H1 (cell line): ENCODE measurements at regions not wholly inside any gene's neighbourhood (a gene's known extent, or its start where the extent isn't known, plus 50 kb on each side); places are given as distances from the start of the nearest gene placed in this dataset.

Experiments used
- CTCF ChIA-PET: fragments of 300-600 bp; sonication (Branson Sonifier 250); formaldehyde crosslinking; loops from one replicate; lab custom pipeline; 2021; ENCODE audit not compliant: partially characterized antibody; lab: Charles Lee
- POLR2A ChIA-PET: fragments of 300-600 bp; sonication (Branson Sonifier 250); formaldehyde crosslinking; loops from one replicate; lab custom pipeline; 2021; ENCODE audit warnings: inconsistent platforms; ENCODE audit not compliant: partially characterized antibody; lab: Charles Lee
- DNase-seq, 2 experiments: peaks; one replicate each; pipeline versions ENCODE4 v3.0.0 to v3.0.0-alpha.2; 2010 to 2022; ENCODE audit warnings: low spot score in 2 of 2, low read depth in 1 of 2, mixed read lengths in 1 of 2
- FAIRE-seq: peaks from 2 replicates; lab custom pipeline; 2011; peaks lifted over from hg19 to GRCh38; lab: Jason Lieb, UNC
- H2AFZ ChIP-seq: 2 replicates; pipeline ENCODE4 v1.8.1; 2012; ENCODE audit warnings: low read length, inconsistent platforms
- H2AK5ac ChIP-seq: 2 replicates; pipeline ENCODE4 v1.6.1; 2013; ENCODE audit warnings: low read depth, low read length
- H2BK120ac ChIP-seq: replicated peaks from 2 replicates; pipeline ENCODE3; 2013; ENCODE audit warnings: low read depth, low read length, inconsistent platforms
- H2BK12ac ChIP-seq: 2 replicates; pipeline ENCODE4 v1.6.1; 2013; ENCODE audit warnings: low read depth, low read length
- H2BK15ac ChIP-seq: 2 replicates; pipeline ENCODE4 v1.6.1; 2013; ENCODE audit warnings: low read length
- H2BK20ac ChIP-seq: 2 replicates; pipeline ENCODE4 v1.6.1; 2013; ENCODE audit warnings: low read length
- H2BK5ac ChIP-seq: 2 replicates; pipeline ENCODE4 v1.6.1; 2013; ENCODE audit warnings: low read depth, low read length
- H3K14ac ChIP-seq: 2 replicates; pipeline ENCODE4 v1.6.1; 2013; ENCODE audit warnings: inconsistent platforms; ENCODE audit not compliant: insufficient read length
- H3K18ac ChIP-seq: 2 replicates; pipeline ENCODE4 v1.6.1; 2013; ENCODE audit warnings: low read length; ENCODE audit errors: extremely low read depth
- H3K23ac ChIP-seq: 2 replicates; pipeline ENCODE4 v1.6.1; 2013; ENCODE audit warnings: inconsistent platforms; ENCODE audit not compliant: insufficient read length
- H3K23me2 ChIP-seq: 2 replicates; pipeline ENCODE4 v1.6.1; 2013; ENCODE audit warnings: low read depth, low read length
- H3K27ac ChIP-seq: 2 replicates; pipeline ENCODE4 v1.6.1; 2011; ENCODE audit warnings: low read depth, low read length, inconsistent platforms
- H3K27me3 ChIP-seq, 4 experiments: replicated peaks in 1 of 4; 1 replicate in 1 of 4; 2 replicates in 3 of 4; pipeline versions ENCODE4 v1.6.1 to v1.8.1; 2011 to 2013; ENCODE audit warnings: low read length in 3 of 4, mild to moderate bottlenecking in 3 of 4, inconsistent platforms in 2 of 4, mixed read lengths in 2 of 4, moderate library complexity in 1 of 4; ENCODE audit not compliant: control insufficient read depth in 3 of 4, insufficient read depth in 3 of 4; ENCODE audit errors: extremely low read depth in 1 of 4
- H3K36me3 ChIP-seq, 4 experiments: 2 replicates each; pipeline versions ENCODE4 v1.6.1 to v1.8.1; 2011 to 2013; ENCODE audit warnings: mild to moderate bottlenecking in 4 of 4, low read length in 3 of 4, moderate library complexity in 2 of 4, control low read depth in 1 of 4, inconsistent platforms in 1 of 4; ENCODE audit not compliant: insufficient read depth in 4 of 4, control insufficient read depth in 2 of 4
- H3K4ac ChIP-seq: replicated peaks from 2 replicates; pipeline ENCODE3; 2013; ENCODE audit warnings: low read length, low read depth, mixed read lengths, inconsistent platforms; ENCODE audit not compliant: insufficient read length
- H3K4me1 ChIP-seq, 4 experiments: replicated peaks in 1 of 4; 1 replicate in 1 of 4; 2 replicates in 3 of 4; pipeline versions ENCODE4 v1.6.1 to v1.8.1; 2011 to 2013; ENCODE audit warnings: low read length in 3 of 4, inconsistent platforms in 2 of 4, mixed read lengths in 1 of 4; ENCODE audit not compliant: insufficient read depth in 4 of 4, control insufficient read depth in 3 of 4
- H3K4me2 ChIP-seq, 2 experiments: 2 replicates each; pipeline versions ENCODE4 v1.6.1 to v1.8.1; 2011 to 2013; ENCODE audit warnings: low read depth in 2 of 2, low read length in 2 of 2, control low read depth in 1 of 2, inconsistent platforms in 1 of 2, mild to moderate bottlenecking in 1 of 2; ENCODE audit not compliant: insufficient read depth in 1 of 2
- H3K4me3 ChIP-seq, 4 experiments: fragments of 200-600, 300-600 bp in 1 of 4; sonication (generic), shearing (Covaris generic), sonication (Bioruptor Twin) in 1 of 4; 2 replicates each; pipeline versions ENCODE4 v1.5.1 to v1.8.1; 2011 to 2016; ENCODE audit warnings: low read length in 4 of 4, low read depth in 3 of 4, control low read depth in 2 of 4, inconsistent platforms in 2 of 4, mild to moderate bottlenecking in 2 of 4, mixed read lengths in 1 of 4, moderate library complexity in 1 of 4; ENCODE audit not compliant: insufficient read depth in 2 of 4; ENCODE audit errors: extremely low read depth in 1 of 4
- H3K56ac ChIP-seq: replicated peaks from 2 replicates; pipeline ENCODE3; 2013; ENCODE audit warnings: low read depth, mild to moderate bottlenecking, mixed read lengths, low read length, inconsistent platforms; ENCODE audit not compliant: insufficient read length
- H3K79me1 ChIP-seq: 2 replicates; pipeline ENCODE4 v1.6.1; 2013; ENCODE audit warnings: low read depth, low read length, control low read depth
- H3K79me2 ChIP-seq, 2 experiments: 2 replicates each; pipeline versions ENCODE4 v1.6.1 to v1.8.1; 2012 to 2013; ENCODE audit warnings: low read length in 2 of 2, mild to moderate bottlenecking in 2 of 2, inconsistent platforms in 1 of 2; ENCODE audit not compliant: insufficient read depth in 2 of 2, control insufficient read depth in 1 of 2
- H3K9ac ChIP-seq, 4 experiments: replicated peaks in 1 of 4; 1 replicate in 1 of 4; 2 replicates in 3 of 4; pipeline versions ENCODE4 v1.6.1 to v1.8.1; 2011 to 2013; ENCODE audit warnings: low read depth in 3 of 4, low read length in 3 of 4, control low read depth in 2 of 4, mild to moderate bottlenecking in 2 of 4, moderate library complexity in 2 of 4, inconsistent platforms in 1 of 4; ENCODE audit errors: extremely low read depth in 1 of 4
- H3K9me3 ChIP-seq, 2 experiments: 2 replicates each; pipeline versions ENCODE4 v1.6.1 to v1.8.1; 2012 to 2013; ENCODE audit warnings: mild to moderate bottlenecking in 2 of 2, moderate library complexity in 2 of 2, control low read depth in 1 of 2, inconsistent platforms in 1 of 2, low read depth in 1 of 2, low read length in 1 of 2, mixed read lengths in 1 of 2; ENCODE audit not compliant: insufficient read depth in 2 of 2
- H4K20me1 ChIP-seq, 2 experiments: replicated peaks in 1 of 2; 2 replicates each; pipeline versions ENCODE3 to v1.8.1; 2011 to 2013; ENCODE audit warnings: inconsistent platforms in 2 of 2, low read length in 2 of 2, mild to moderate bottlenecking in 1 of 2; ENCODE audit not compliant: insufficient read depth in 2 of 2, control insufficient read depth in 1 of 2
- H4K5ac ChIP-seq: 2 replicates; pipeline ENCODE4 v1.6.1; 2013; ENCODE audit warnings: low read length, low read depth, mixed read lengths, inconsistent platforms; ENCODE audit not compliant: insufficient read length
- H4K8ac ChIP-seq: 2 replicates; pipeline ENCODE4 v1.8.0; 2013; ENCODE audit warnings: mild to moderate bottlenecking, moderate library complexity, low read length, inconsistent platforms; ENCODE audit not compliant: insufficient read depth; ENCODE audit errors: extremely low read depth
- H4K91ac ChIP-seq: replicated peaks from 2 replicates; pipeline ENCODE3; 2013; ENCODE audit warnings: low read length, mixed read lengths, inconsistent platforms; ENCODE audit not compliant: insufficient read length
- JUN ChIP-seq: IDR thresholded peaks from 2 replicates; pipeline ENCODE4 v1.6.1; 2011; ENCODE audit warnings: low read depth, mild to moderate bottlenecking, improper control_type of control experiment, low read length
- MAX ChIP-seq: IDR thresholded peaks from 2 replicates; pipeline ENCODE4 v1.6.1; 2012; ENCODE audit warnings: inconsistent platforms
- PHF8 ChIP-seq: fragments of 200-600 bp; sonication (generic); conservative IDR thresholded peaks from 2 replicates; pipeline ENCODE4 v1.7.1; 2012; ENCODE audit warnings: low read depth, mild to moderate bottlenecking, inconsistent platforms, low read length, moderate library complexity
- RNF2 ChIP-seq: fragments of 200-900, 300-1000 bp; sonication (generic); IDR thresholded peaks from 2 replicates; pipeline ENCODE4 v1.7.1; 2016; ENCODE audit warnings: borderline replicate concordance, low read depth, mild to moderate bottlenecking, antibody characterized with exemption, low read length; ENCODE audit not compliant: poor library complexity, severe bottlenecking; ENCODE audit errors: missing control alignments
- TAF7 ChIP-seq: optimal IDR thresholded peaks from 2 replicates; pipeline ENCODE3; 2011; ENCODE audit warnings: low read depth, mild to moderate bottlenecking, inconsistent platforms, low read length, moderate library complexity, borderline replicate concordance
- USF2 ChIP-seq: IDR thresholded peaks from 2 replicates; pipeline ENCODE4 v1.6.1; 2011; ENCODE audit warnings: low read length, improper control_type of control experiment
- WGBS, 2 experiments: shearing (Covaris generic) in 1 of 2; methylation state at CpG; one replicate each; pipeline versions ENCODE4 v1.1.6 to v1.1.7; 2013 to 2015; ENCODE audit warnings: low lambda C conversion rate in 2 of 2, mixed read lengths in 2 of 2, inconsistent platforms in 1 of 2, low coverage in 1 of 2, missing lambda C conversion rate in 1 of 2; ENCODE audit not compliant: insufficient replicate concordance in 2 of 2, insufficient coverage in 1 of 2, insufficient read length in 1 of 2; ENCODE audit errors: extremely low coverage in 1 of 2, missing lambda C conversion rate in 1 of 2; 5-methylcytosine and 5-hydroxymethylcytosine counted together

GRCh38 chr1:229130028-229130668, 140.8 kb upstream of the RAB4A start:
- Histone ChIP-seq H2BK120ac (no peak overlapping the region), H3K27ac (no peak overlapping the region), H2AFZ (no peak overlapping the region; the same call in 1 of the 2 replicates), H3K9me3 (peaks cover 6 to 8% of the 10 kb centered on the region in 2 experiments), H3K36me3 (no peaks in the 10 kb centered on the region), H2BK20ac (no peak overlapping the region), H3K79me1 (no peaks in the 10 kb centered on the region), H3K23ac (no peak overlapping the region), H2BK5ac (no peak overlapping the region), H3K14ac (no peak overlapping the region), H3K56ac (no peak overlapping the region), H4K5ac (no peak overlapping the region), H3K23me2 (no peaks in the 10 kb centered on the region), H2AK5ac (0 out of 2 replicates have a peak overlapping the region, but pooled peaks have one; percentile 57), H3K4me2 (no peak overlapping the region), H3K9ac (no peak overlapping the region), H4K91ac (no peak overlapping the region), H3K4me1 (no peaks in the 10 kb centered on the region; a peak in 2 of 7 replicates), H3K18ac (no peak overlapping the region; the same call in 1 of the 2 replicates), H3K27me3 (no peaks in the 10 kb centered on the region; a peak in 2 of 7 replicates), H3K79me2 (no peaks in the 10 kb centered on the region), H4K8ac (no peak overlapping the region), H2BK15ac (peak overlapping the region; percentile 40; the same call in 1 of the 2 replicates), H2BK12ac (peak overlapping the region; percentile 52; the same call in 1 of the 2 replicates), H3K4me3 (no peak overlapping the region), H4K20me1 (no peaks in the 10 kb centered on the region), H3K4ac (no peak overlapping the region)
- DNase-seq: no peak
- 88% methylated on average over 9 of the region's 9 CpGs; no CpG with 5 or more reads in 1 of the 2 experiments for WGBS, 2 experiments
- TF ChIP-seq MAX (no peak), TAF7 (no peak), USF2 (no peak), PHF8 (no peak), RNF2 (no peak), JUN (no peak)
- ChIA-PET CTCF (interaction anchor here (0.6 kb wide), 1 partner anchor 163 kb away, joined by 3 read pairs; no protein-coding TSS in a partner anchor), POLR2A (interaction anchor here (1.0 kb wide), 1 partner anchor 15 kb away, joined by 3 read pairs; no protein-coding TSS in a partner anchor)
- FAIRE-seq: no peak
